Astrocyte of the cerebellum (primary cell): ENCODE measurements at regions not wholly inside any gene's neighbourhood (a gene's known extent, or its start where the extent isn't known, plus 50 kb on each side); places are given as distances from the start of the nearest gene placed in this dataset.

Experiments used
- DNase-seq: peaks from one replicate; pipeline ENCODE4 v3.0.0-alpha.2; 2011; ENCODE audit warnings: low read depth
- H3K4me3 ChIP-seq: 2 replicates; pipeline ENCODE4 v1.5.1; 2011; ENCODE audit warnings: mild to moderate bottlenecking, low read depth, low read length, moderate library complexity
- in situ Hi-C: cut with HindIII; loops from 2 replicates; pipeline ENCODE4 v1.10.0; 2017; ENCODE audit warnings: low sequenced_read_pairs
- TF ChIP-seq, protein P1 (sequence below): IDR thresholded peaks from 2 replicates; pipeline ENCODE4 v1.5.1; 2012; ENCODE audit warnings: low read length, low read depth, moderate library complexity, mild to moderate bottlenecking; ENCODE audit errors: missing control alignments

- in situ Hi-C loops: no loop called here
- TF ChIP-seq, protein P1, sequence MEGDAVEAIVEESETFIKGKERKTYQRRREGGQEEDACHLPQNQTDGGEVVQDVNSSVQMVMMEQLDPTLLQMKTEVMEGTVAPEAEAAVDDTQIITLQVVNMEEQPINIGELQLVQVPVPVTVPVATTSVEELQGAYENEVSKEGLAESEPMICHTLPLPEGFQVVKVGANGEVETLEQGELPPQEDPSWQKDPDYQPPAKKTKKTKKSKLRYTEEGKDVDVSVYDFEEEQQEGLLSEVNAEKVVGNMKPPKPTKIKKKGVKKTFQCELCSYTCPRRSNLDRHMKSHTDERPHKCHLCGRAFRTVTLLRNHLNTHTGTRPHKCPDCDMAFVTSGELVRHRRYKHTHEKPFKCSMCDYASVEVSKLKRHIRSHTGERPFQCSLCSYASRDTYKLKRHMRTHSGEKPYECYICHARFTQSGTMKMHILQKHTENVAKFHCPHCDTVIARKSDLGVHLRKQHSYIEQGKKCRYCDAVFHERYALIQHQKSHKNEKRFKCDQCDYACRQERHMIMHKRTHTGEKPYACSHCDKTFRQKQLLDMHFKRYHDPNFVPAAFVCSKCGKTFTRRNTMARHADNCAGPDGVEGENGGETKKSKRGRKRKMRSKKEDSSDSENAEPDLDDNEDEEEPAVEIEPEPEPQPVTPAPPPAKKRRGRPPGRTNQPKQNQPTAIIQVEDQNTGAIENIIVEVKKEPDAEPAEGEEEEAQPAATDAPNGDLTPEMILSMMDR: no peak
- no peak overlapping the region for H3K4me3 ChIP-seq
- DNase-seq: no peak
Measured at GRCh38 chr22:22089459-22090308, 107.1 kb upstream of the TOP3B start.

DNA sequence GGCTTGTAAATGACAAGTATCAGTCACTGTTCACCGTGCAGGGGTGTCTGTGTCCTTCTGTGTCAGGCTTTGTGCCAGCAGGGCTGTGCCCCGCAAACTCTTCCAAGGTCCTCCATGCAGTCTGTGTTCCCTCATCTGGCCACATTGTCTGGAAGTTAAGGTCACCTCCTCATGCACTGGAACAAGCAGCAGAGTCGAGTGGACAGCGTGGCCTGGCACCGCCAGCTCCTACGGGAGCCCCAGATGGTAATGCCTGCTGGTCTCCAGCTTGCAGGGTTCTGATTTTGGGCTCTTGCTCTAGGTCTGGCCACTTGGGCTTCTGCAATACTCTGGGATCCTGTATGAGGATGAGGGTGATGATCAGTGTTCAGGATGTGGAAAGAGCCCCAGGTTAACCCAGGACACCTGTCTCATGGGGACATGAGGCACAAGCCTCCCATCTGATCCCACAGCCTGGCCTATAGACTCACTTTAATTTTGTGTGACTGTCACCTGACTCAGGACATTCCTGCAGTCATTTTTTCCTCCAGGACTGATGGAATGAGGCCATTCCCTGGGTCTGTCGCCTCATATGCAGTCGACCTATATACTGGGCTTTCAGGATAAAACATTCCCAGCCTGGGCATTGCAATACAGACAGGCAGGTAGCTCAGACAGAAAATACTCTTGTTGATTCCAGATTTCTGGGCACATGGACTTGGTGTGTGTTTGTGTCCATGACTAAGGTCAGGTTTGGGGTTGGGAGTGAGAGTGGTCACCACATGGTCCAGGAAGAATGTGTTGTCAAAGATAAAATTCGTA lies 106.3 kb upstream of the TOP3B start:
- DNase-seq: no peak
- H3K4me3 ChIP-seq: no peak overlapping the region
- TF ChIP-seq, protein P1: no peak
- in situ Hi-C loops: no loop called here

DNA sequence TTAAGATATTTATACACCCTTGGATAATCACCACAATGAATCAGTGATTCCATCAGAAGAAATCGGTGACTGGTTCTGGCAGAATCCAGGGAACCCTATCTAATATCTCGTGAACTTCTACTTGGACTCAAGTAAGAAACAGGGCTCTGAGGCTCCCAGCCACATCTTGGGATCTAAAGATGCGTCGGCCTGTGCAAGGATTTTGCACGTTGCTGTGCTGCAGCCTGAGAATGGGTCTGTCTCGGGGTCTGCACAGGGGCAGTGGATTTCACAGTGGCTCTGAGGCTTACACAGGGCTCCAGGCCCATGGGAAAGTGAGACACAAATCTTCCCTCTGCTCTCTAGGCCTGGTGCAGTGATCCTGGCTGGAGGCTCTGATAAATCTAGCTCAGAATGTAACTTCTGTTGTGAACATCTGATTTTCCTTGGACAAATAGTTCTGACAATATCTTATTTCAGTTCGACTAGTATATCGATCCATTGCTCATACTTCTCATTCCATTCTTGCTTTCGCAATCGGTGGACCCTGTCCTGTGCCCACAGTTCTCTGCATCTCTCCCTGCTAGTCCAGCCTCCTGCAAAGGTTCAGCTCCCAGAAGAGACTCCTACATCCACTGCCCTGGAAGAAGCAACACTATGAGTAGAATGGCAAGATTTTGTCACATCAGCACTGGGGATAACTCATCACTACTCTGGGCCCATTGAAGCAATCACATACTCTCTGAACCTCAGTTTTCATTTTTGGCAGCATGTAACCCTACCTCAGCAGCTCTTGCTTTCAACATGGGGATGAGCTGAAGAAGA lies 105.5 kb upstream of the TOP3B start:
- H3K4me3 ChIP-seq: no peak overlapping the region
- in situ Hi-C loops: no loop called here
- no peak for DNase-seq
- TF ChIP-seq, protein P1: no peak

GRCh38 chr22:22086501-22087158 lies 104.0 kb upstream of the TOP3B start:
- H3K4me3 ChIP-seq: no peak overlapping the region
- in situ Hi-C loops: no loop called here
- no peak for DNase-seq
- TF ChIP-seq, protein P1: no peak

GRCh38 chr22:22085702-22086500 lies 103.3 kb upstream of the TOP3B start:
- in situ Hi-C loops: no loop called here
- no peak for DNase-seq
- H3K4me3 ChIP-seq: no peak overlapping the region
- TF ChIP-seq, protein P1: no peak
